GM23338 (cell line): ENCODE measurements at regions not wholly inside any gene's neighbourhood (a gene's known extent, or its start where the extent isn't known, plus 50 kb on each side); places are given as distances from the start of the nearest gene placed in this dataset.
"Not testable (repeated sequence)": the region's sequence is repeated elsewhere in the genome, so short reads cannot be mapped to it uniquely, and the experiment has no call there.

Experiments
- ATAC-seq: fragments of 200-7000 bp; cut with Tn5 transposase; 3 replicates; pipeline ENCODE4 v1.9.1; 2020
- DNase-seq: peaks from one replicate; pipeline ENCODE4 v3.0.0-alpha.2; 2015; ENCODE audit warnings: low spot score
- H2AFZ ChIP-seq: fragments of 200-600 bp; sonication (generic); 2 replicates; pipeline ENCODE4 v1.8.0; 2016; ENCODE audit warnings: antibody characterized with exemption, mild to moderate bottlenecking, moderate library complexity
- H3F3A ChIP-seq: fragments of 200-600 bp; sonication (generic); replicated peaks from 2 replicates; pipeline ENCODE4 v1.8.0; 2017; ENCODE audit warnings: antibody characterized with exemption, mixed run types, low read depth
- H3K27ac ChIP-seq: fragments of 200-600 bp; sonication (generic); 2 replicates; pipeline ENCODE4 v1.6.1; 2016; ENCODE audit warnings: low read depth
- H3K27me3 ChIP-seq: fragments of 200-600 bp; sonication (generic); 2 replicates; pipeline ENCODE4 v1.8.0; 2016; ENCODE audit warnings: mild to moderate bottlenecking, mixed run types, moderate library complexity; ENCODE audit not compliant: insufficient read depth
- H3K36me3 ChIP-seq: fragments of 200-600 bp; sonication (generic); 2 replicates; pipeline ENCODE4 v1.8.0; 2016; ENCODE audit warnings: mild to moderate bottlenecking; ENCODE audit not compliant: insufficient read depth
- H3K4me1 ChIP-seq: fragments of 200-600 bp; sonication (generic); 2 replicates; pipeline ENCODE4 v1.8.0; 2016; ENCODE audit warnings: mild to moderate bottlenecking, moderate library complexity; ENCODE audit not compliant: insufficient read depth
- H3K4me2 ChIP-seq: fragments of 200-600 bp; sonication (generic); 2 replicates; pipeline ENCODE4 v1.7.1; 2017; ENCODE audit warnings: mixed run types
- H3K4me3 ChIP-seq: fragments of 200-600 bp; sonication (generic); 2 replicates; pipeline ENCODE4 v1.6.1; 2016; ENCODE audit warnings: mixed run types
- H3K79me2 ChIP-seq: fragments of 200-600 bp; sonication (generic); replicated peaks from 2 replicates; pipeline ENCODE4 v1.8.0; 2017; ENCODE audit warnings: mild to moderate bottlenecking; ENCODE audit not compliant: insufficient read depth
- H3K9me2 ChIP-seq: fragments of 200-600 bp; sonication (generic); 2 replicates; pipeline ENCODE4 v1.8.0; 2017; ENCODE audit not compliant: insufficient read depth
- H4K20me1 ChIP-seq: fragments of 200-600 bp; sonication (generic); replicated peaks from 2 replicates; pipeline ENCODE4 v1.8.0; 2017; ENCODE audit warnings: mild to moderate bottlenecking; ENCODE audit not compliant: insufficient read depth
- H3K27ac Mint-ChIP-seq: 2 replicates; pipeline ENCODE4 v1.8.0; 2020; ENCODE audit warnings: inconsistent platforms, mild to moderate bottlenecking, moderate library complexity, mixed read lengths
- H3K27me3 Mint-ChIP-seq: 3 replicates; pipeline ENCODE4 v1.8.0; 2022; ENCODE audit warnings: low read depth, mild to moderate bottlenecking, moderate library complexity, mixed read lengths, inconsistent platforms; ENCODE audit not compliant: insufficient read depth, poor library complexity
- H3K36me3 Mint-ChIP-seq: 3 replicates; pipeline ENCODE4 v1.8.0; 2021; ENCODE audit warnings: low read depth, mild to moderate bottlenecking, inconsistent platforms, moderate library complexity, mixed read lengths
- H3K4me1 Mint-ChIP-seq: 3 replicates; pipeline ENCODE4 v1.8.0; 2020; ENCODE audit warnings: mild to moderate bottlenecking, inconsistent platforms, mixed read lengths
- H3K4me3 Mint-ChIP-seq: 3 replicates; pipeline ENCODE4 v1.8.0; 2021; ENCODE audit warnings: moderate library complexity, mild to moderate bottlenecking, inconsistent platforms, mixed read lengths
- H3K9me3 Mint-ChIP-seq: 3 replicates; pipeline ENCODE4 v1.8.0; 2020; ENCODE audit warnings: moderate library complexity, mild to moderate bottlenecking, inconsistent platforms, mixed read lengths
- CREB1 ChIP-seq: fragments of 250-450 bp; sonication (Bioruptor Pico); IDR thresholded peaks from 2 replicates; pipeline ENCODE4 v1.5.0; 2020; ENCODE audit warnings: low read depth, mild to moderate bottlenecking, moderate library complexity
- NANOG ChIP-seq: IDR thresholded peaks from 2 replicates; pipeline ENCODE4 v1.6.1; 2016; ENCODE audit warnings: antibody characterized with exemption, borderline replicate concordance
- STAT1 ChIP-seq: IDR thresholded peaks from one replicate; pipeline ENCODE4 v1.6.1; 2016; ENCODE audit warnings: antibody characterized with exemption; ENCODE audit not compliant: unreplicated experiment
- TF ChIP-seq, protein P1 (sequence below), 2 experiments: fragments of 200-600 bp in 1 of 2; sonication (generic) in 1 of 2; conservative IDR thresholded peaks; 2 replicates each; pipeline versions ENCODE4 v1.5.1 to v1.6.1; 2016 to 2017; ENCODE audit warnings: antibody characterized with exemption in 2 of 2, low read depth in 2 of 2, mild to moderate bottlenecking in 2 of 2, moderate library complexity in 1 of 2

DNA sequence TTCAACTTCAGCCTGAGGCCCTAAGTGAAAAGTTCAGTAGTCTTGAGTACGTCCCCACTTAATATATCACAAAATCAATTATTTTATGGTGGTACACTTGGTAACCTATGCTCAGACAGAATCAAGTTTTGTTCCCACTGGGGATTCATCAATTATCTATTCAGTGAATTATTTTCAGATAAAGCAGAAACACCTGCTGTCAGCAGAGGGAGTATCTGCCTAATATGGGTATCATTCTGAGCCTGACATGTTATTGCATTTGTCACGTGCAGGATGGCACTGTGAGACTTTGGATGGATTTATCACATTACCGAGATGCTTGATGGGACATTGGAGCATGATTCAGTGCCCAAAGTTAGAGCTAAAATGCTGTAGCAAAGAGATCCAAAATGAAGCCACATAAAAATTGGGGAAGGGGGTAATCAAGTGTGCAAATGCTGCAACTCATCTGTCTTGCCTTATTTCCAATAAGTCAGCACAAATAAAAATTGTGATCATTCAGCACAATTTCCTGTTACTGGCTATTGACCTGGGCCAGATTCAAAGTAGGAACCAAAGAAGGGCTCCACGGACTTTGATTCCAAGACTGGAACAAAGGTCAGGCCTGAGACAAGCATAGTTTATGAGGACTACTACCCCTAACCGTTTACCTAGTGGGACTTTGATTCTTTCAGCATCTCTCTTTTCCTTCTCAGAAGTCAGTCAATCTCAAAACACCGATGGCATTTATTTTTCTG, 657.6 kb downstream of the LMO4 start:
- H3K36me3 Mint-ChIP-seq: no peaks in the 10 kb centered on the region
- no peak for DNase-seq
- no peak overlapping the region for H3K4me3 Mint-ChIP-seq
- TF ChIP-seq NANOG (no peak), STAT1 (no peak)
- TF ChIP-seq, protein P1, sequence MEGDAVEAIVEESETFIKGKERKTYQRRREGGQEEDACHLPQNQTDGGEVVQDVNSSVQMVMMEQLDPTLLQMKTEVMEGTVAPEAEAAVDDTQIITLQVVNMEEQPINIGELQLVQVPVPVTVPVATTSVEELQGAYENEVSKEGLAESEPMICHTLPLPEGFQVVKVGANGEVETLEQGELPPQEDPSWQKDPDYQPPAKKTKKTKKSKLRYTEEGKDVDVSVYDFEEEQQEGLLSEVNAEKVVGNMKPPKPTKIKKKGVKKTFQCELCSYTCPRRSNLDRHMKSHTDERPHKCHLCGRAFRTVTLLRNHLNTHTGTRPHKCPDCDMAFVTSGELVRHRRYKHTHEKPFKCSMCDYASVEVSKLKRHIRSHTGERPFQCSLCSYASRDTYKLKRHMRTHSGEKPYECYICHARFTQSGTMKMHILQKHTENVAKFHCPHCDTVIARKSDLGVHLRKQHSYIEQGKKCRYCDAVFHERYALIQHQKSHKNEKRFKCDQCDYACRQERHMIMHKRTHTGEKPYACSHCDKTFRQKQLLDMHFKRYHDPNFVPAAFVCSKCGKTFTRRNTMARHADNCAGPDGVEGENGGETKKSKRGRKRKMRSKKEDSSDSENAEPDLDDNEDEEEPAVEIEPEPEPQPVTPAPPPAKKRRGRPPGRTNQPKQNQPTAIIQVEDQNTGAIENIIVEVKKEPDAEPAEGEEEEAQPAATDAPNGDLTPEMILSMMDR (conservative IDR thresholded peaks at IDR 0.05; ENCODE audit: low read depth in 2 of 2): peak in 1 of 2 experiments; percentile 16; a peak in 1 of 4 replicates
- H3K4me3 ChIP-seq: no peak overlapping the region
- no peaks in the 10 kb centered on the region; the same call in 1 of the 2 replicates for H3K4me1 ChIP-seq
- H3K79me2 ChIP-seq: no peaks in the 10 kb centered on the region
- H2AFZ ChIP-seq: no peak overlapping the region
- H3K27me3 Mint-ChIP-seq: no peaks in the 10 kb centered on the region
- H3K27ac Mint-ChIP-seq: no peak overlapping the region
- H3K4me2 ChIP-seq: no peak overlapping the region
- no peaks in the 10 kb centered on the region for H3K9me3 Mint-ChIP-seq
- no peaks in the 10 kb centered on the region for H4K20me1 ChIP-seq
- no peaks in the 10 kb centered on the region for H3K36me3 ChIP-seq
- H3K27ac ChIP-seq: no peak overlapping the region
- ATAC-seq: no peak
- peaks cover 3% of the 10 kb centered on the region for H3K9me2 ChIP-seq
- H3K27me3 ChIP-seq: no peaks in the 10 kb centered on the region
- H3K4me1 Mint-ChIP-seq: no peaks in the 10 kb centered on the region; the same call in 1 of the 3 replicates
- H3F3A ChIP-seq: no peaks in the 10 kb centered on the region

DNA sequence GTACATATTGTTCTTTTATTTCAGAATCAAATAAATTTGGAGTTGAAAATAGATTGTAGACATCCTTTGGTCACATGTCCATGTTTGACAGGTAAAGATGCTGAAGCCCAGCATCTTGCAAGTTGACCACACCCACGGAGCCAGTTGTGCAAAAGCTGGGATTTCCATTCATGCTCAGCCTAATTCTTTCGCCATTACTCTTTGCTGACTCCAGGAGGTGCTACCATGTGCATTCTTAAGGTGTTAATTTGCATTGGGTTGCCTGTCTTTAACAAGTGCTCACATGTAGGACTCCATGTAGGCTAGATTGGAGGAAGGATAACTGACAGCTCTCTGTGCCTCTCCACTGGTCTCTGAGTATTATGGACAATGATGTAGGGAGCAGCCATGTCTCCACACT, 660.7 kb downstream of the LMO4 start:
- Mint-ChIP-seq H3K4me3 (no peak overlapping the region), H3K27ac (no peak overlapping the region), H3K27me3 (no peaks in the 10 kb centered on the region), H3K4me1 (no peaks in the 10 kb centered on the region; the same call in 2 of the 3 replicates), H3K9me3 (no peaks in the 10 kb centered on the region), H3K36me3 (no peaks in the 10 kb centered on the region)
- H3K27ac ChIP-seq: no peak overlapping the region
- ATAC-seq: no peak; the same call in 2 of the 3 replicates
- no peaks in the 10 kb centered on the region for H3K79me2 ChIP-seq
- H3K27me3 ChIP-seq: no peaks in the 10 kb centered on the region
- peaks cover 7% of the 10 kb centered on the region for H3K9me2 ChIP-seq
- no peaks in the 10 kb centered on the region for H4K20me1 ChIP-seq
- no peaks in the 10 kb centered on the region for H3K36me3 ChIP-seq
- no peak overlapping the region for H2AFZ ChIP-seq
- no peaks in the 10 kb centered on the region for H3F3A ChIP-seq
- peak; percentile 31 for DNase-seq
- TF ChIP-seq CREB1 (CRISPR knock-in tag): no peak
- TF ChIP-seq, protein P1 (conservative IDR thresholded peaks at IDR 0.05; ENCODE audit: low read depth in 2 of 2): peak; percentile 44 to 46
- H3K4me2 ChIP-seq: no peak overlapping the region
- no peak overlapping the region for H3K4me3 ChIP-seq
- no peaks in the 10 kb centered on the region; the same call in 1 of the 2 replicates for H3K4me1 ChIP-seq

DNA sequence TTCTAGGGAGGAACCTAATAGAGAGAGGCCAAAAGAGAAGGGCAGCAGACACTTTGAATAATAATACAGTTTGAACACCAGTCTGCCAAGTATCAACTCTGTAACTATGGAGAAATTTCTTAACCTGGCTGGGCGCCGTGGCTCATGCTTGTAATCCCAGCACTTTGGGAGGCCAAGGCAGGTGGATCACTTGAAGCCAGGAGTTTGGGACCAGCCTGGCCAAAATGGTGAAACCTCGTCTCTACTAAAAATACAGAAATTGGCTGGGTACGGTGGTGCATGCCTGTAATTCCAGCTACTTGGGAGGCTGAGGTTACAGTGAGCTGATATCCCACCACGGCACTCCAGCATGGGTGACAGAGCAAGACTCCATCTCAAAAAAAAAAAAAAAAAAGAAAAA, 663.9 kb downstream of the LMO4 start:
- not testable (repeated sequence) for H3K27me3 ChIP-seq, H3K27me3 Mint-ChIP-seq, H3K4me1 ChIP-seq, ATAC-seq, H3K79me2 ChIP-seq, H3K36me3 ChIP-seq, H3K36me3 Mint-ChIP-seq, H3K27ac Mint-ChIP-seq, DNase-seq, H4K20me1 ChIP-seq, H3K9me2 ChIP-seq, H3F3A ChIP-seq, H3K9me3 Mint-ChIP-seq, H2AFZ ChIP-seq, H3K4me1 Mint-ChIP-seq, H3K4me3 ChIP-seq, H3K27ac ChIP-seq, H3K4me3 Mint-ChIP-seq, H3K4me2 ChIP-seq
